Heart right ventricle (tissue), 16 donors: ENCODE measurements at regions not wholly inside any gene's neighbourhood (a gene's known extent, or its start where the extent isn't known, plus 50 kb on each side); places are given as distances from the start of the nearest gene placed in this dataset.

ENCODE experiments used
- ATAC-seq, 8 donors: fragments of 200-7000 bp; cut with Tn5 transposase; one replicate each; pipeline ENCODE4 v1.9.1; 2020; ENCODE audit warnings: mild to moderate bottlenecking in 8 of 8, moderate library complexity in 8 of 8, moderate number of reproducible peaks in 1 of 8
- DNase-seq, 2 donors: peaks; one replicate each; pipeline ENCODE4 v3.0.0-alpha.2; 2020
- H3K27ac ChIP-seq, 10 donors: fragments of 200-600 bp; sonication (generic) in 2 of 10; one replicate each; pipeline versions ENCODE4 v1.5.0 to v1.8.0; 2020 to 2022; ENCODE audit warnings: mild to moderate bottlenecking in 3 of 10
- H3K27me3 ChIP-seq, 7 donors: fragments of 200-600 bp; one replicate each; pipeline ENCODE4 v1.8.0; 2021 to 2022; ENCODE audit warnings: mild to moderate bottlenecking in 2 of 7
- H3K36me3 ChIP-seq, 9 donors: fragments of 200-600 bp; sonication (generic) in 1 of 9; one replicate each; pipeline versions ENCODE4 v1.5.0 to v1.8.0; 2020 to 2022; ENCODE audit warnings: mild to moderate bottlenecking in 2 of 9
- H3K4me1 ChIP-seq, 9 donors: fragments of 200-600 bp; sonication (generic) in 1 of 9; one replicate each; pipeline versions ENCODE4 v1.5.0 to v1.8.0; 2020 to 2022; ENCODE audit warnings: mild to moderate bottlenecking in 4 of 9
- H3K4me3 ChIP-seq, 10 donors: fragments of 200-600 bp; sonication (generic) in 2 of 10; one replicate each; pipeline versions ENCODE4 v1.5.0 to v1.8.0; 2020 to 2022; ENCODE audit warnings: mild to moderate bottlenecking in 7 of 10, moderate library complexity in 2 of 10
- H3K9me3 ChIP-seq, 11 donors: fragments of 200-600 bp in 10 of 11; sonication (generic) in 2 of 11; one replicate each; pipeline versions ENCODE4 v1.5.0 to v1.8.0; 2013 to 2022; ENCODE audit warnings: mild to moderate bottlenecking in 2 of 11, control low read depth in 1 of 11, moderate library complexity in 1 of 11
- whole genome bisulfite sequencing, 2 donors: extraction: QIAGEN DNeasy Blood & Tissue Kit; methylation state at CpG; one replicate each; pipeline ENCODE4 v1.1.7; 2013; ENCODE audit warnings: inconsistent platforms in 1 of 2; 5-methylcytosine and 5-hydroxymethylcytosine counted together
- intact Hi-C, 10 donors: fragments of 100-400 bp; cut with DNase I; formaldehyde crosslinking; loops; one replicate each; pipeline versions ENCODE4 v1.11.1 to v1.14.2; 2022
- TF ChIP-seq, protein P1 (sequence below), 9 donors: fragments of 200-600 bp; sonication (generic) in 2 of 9; IDR thresholded peaks; one replicate each; pipeline versions ENCODE4 v1.5.0 to v1.8.0; 2021 to 2022; ENCODE audit warnings: antibody characterized with exemption in 9 of 9, mild to moderate bottlenecking in 5 of 9, moderate library complexity in 1 of 9
- donor health status: Arrhythmogenic right ventricular cardiomyopathy.
- donor health status: ischemic (EF 13 %, LVEDD 7.1; RV severe dilation, severe dysfunction).
- donor health status: healthy with polysubstance abuse.
- donor health status: DM: no; HTN: yes; CAD: no.
- donor health status: DM: no; HTN: no; CAD: no.
- donor health status: ischemic (EF 25% LVEDD 6.9; RV normal size, moderate dysfunction).
- donor health status: ischemic (EF 25% LVEDD 5.7; RV mildly dilated, moderate dysfunction).
- donor health status: healthy.
- donor health status: DM: yes; HTN: yes; CAD: no.
- donor health status: Ischemic cardiomyopathy.
- donor health status: ischemic (EF 35%, LVEDD 5.7; RV mildly dilated, moderate dysfunction).
- donor health status: nonischemic (EF 11% LVEDD 7.7; RV severe dilation, severe dysfunction).
- donor health status: DM: yes; HTN: yes; CAD: no.
- donor health status: PGD.
- donor health status: ischemic (EF 29% LVEDD 5.4; RV normal size, mild dysfunction).
- donor health status: nonischemic (EF 23%, LVEDD 6.1; RV moderate dilation, normal function).

DNA sequence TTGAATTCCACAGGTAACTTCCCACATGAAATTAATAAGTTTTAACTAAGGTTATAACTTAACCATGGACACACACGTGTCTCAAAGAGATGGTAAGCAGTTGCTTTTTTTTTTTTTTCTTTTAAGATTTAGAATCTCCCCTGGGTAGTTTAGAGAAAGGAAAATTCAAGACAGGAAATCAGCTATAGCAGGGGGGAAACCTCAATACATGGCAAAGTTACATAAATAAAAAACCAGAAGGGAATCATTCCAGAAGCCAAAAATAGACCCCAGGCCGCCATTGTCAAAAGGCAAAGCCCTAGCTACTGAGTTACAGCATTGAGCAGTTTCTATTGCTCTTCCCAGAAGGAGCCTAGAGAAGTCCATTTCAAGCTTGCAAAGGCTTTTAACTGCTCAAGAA, 91.5 kb upstream of the ZNF236 start:
- H3K27ac ChIP-seq: no peak overlapping the region
- intact Hi-C loops: no loop called here
- DNase-seq: no peak
- H3K27me3 ChIP-seq: peaks cover 0 to 14% (median 3%) of the 10 kb centered on the region in 7 donors
- H3K36me3 ChIP-seq: no peaks in the 10 kb centered on the region
- 38% methylated on average over 2 of the region's 2 CpGs for WGBS, 2 donors
- no peaks in the 10 kb centered on the region for H3K4me1 ChIP-seq
- peaks cover 0 to 24% (median 7%) of the 10 kb centered on the region in 11 donors for H3K9me3 ChIP-seq
- H3K4me3 ChIP-seq: no peak overlapping the region
- no peak for ATAC-seq
- TF ChIP-seq, protein P1, sequence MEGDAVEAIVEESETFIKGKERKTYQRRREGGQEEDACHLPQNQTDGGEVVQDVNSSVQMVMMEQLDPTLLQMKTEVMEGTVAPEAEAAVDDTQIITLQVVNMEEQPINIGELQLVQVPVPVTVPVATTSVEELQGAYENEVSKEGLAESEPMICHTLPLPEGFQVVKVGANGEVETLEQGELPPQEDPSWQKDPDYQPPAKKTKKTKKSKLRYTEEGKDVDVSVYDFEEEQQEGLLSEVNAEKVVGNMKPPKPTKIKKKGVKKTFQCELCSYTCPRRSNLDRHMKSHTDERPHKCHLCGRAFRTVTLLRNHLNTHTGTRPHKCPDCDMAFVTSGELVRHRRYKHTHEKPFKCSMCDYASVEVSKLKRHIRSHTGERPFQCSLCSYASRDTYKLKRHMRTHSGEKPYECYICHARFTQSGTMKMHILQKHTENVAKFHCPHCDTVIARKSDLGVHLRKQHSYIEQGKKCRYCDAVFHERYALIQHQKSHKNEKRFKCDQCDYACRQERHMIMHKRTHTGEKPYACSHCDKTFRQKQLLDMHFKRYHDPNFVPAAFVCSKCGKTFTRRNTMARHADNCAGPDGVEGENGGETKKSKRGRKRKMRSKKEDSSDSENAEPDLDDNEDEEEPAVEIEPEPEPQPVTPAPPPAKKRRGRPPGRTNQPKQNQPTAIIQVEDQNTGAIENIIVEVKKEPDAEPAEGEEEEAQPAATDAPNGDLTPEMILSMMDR (IDR thresholded peaks at IDR 0.05): no peak

DNA sequence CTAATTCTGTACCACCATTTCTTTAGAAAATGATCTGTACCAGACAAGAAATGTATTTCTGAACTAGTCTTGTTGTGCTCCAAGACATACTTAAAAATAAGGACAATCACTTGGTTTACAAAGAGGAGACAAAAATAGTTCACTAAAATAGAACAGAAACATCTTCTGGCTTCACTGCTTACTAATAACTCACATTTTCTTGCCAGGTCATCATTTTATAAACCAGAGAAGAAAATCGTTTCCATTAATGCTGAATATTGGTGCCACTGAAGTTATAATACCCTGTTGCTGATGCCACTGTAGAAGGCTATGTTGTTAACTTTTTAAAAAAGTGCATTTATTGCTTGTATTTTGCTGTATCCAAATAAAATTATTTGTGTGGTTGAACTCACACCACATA, 94.8 kb upstream of the ZNF236 start:
- H3K4me3 ChIP-seq: no peak overlapping the region
- DNase-seq (no peak), ATAC-seq (no peak)
- intact Hi-C loops: no loop called here
- H3K27me3 ChIP-seq: peaks cover 0 to 11% (median 0%) of the 10 kb centered on the region in 7 donors
- no peak overlapping the region for H3K27ac ChIP-seq
- 57 to 63% methylated on average over 1 of the region's 1 CpG for WGBS, 2 donors
- no peaks in the 10 kb centered on the region for H3K36me3 ChIP-seq
- no peaks in the 10 kb centered on the region for H3K4me1 ChIP-seq
- TF ChIP-seq, protein P1 (IDR thresholded peaks at IDR 0.05): no peak
- H3K9me3 ChIP-seq: peaks cover 0 to 24% (median 7%) of the 10 kb centered on the region in 11 donors

DNA sequence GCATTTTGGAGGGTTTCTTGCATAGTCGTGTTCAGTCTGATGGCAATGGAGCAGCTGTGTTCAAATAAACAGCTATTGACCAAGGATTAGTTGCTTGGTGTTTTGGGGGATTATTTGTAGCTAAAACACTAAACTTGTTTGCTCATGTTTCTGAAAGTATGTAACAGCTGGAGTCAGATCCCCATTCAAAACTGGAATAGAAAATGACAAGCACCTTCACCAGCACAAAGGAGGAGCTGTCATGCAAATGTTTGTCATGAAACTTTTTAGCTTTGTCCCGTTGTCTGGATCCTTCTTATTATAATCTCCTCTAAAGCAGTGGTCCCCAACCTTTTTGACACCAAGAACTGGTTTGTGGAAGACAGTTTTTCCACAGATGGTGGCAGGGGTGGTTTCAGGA, 96.9 kb upstream of the ZNF236 start:
- Histone ChIP-seq H3K36me3 (no peaks in the 10 kb centered on the region), H3K4me1 (no peaks in the 10 kb centered on the region), H3K9me3 (peaks cover 0 to 24% (median 7%) of the 10 kb centered on the region in 11 donors), H3K4me3 (no peak overlapping the region), H3K27ac (no peak overlapping the region), H3K27me3 (peaks cover 0 to 4% (median 0%) of the 10 kb centered on the region in 7 donors)
- ATAC-seq (no peak), DNase-seq (no peak)
- WGBS, 2 donors: 50 to 64% methylated on average over 2 of the region's 2 CpGs
- TF ChIP-seq, protein P1 (IDR thresholded peaks at IDR 0.05): no peak
- intact Hi-C loops: no loop called here

DNA sequence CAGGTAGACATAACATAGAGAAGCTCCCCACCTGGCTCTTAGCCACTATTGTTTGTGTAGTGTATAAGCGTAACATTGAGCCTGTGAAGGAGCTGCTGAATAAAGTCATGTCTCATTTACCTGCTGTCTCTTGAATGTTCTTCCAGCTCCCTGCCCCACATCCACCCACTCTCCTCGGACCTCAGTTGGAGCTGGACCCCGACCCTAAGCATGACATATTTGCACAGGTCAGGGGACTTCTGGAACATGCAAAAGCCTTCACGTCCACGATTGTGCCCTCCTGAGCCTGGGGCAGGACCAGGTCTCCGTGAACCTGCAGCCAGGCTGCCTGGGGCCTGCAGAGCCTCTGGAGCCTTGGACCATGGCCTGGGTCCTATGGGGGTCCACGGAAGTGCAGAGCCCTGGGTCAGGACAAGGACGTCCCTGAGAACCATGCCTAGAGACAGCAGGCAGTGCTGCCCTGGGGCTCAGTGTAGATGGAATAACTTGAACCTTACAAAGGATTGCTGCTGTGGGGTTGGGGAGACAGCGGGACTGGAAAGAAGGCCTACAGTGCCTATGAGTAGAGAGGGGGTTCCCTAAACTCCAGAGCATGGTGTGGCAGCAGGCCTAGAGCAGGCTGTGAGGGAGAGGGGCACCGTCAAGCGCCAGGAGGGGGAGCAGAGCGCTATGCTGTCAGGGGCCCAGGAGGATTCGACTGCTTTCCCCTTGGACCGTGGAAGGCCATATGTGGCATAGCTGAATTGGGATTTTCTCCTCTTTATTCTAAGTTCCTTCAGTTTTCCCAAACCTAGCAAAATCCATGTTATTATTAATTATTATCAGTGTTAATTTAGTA, 99.9 kb upstream of the ZNF236 start:
- Histone ChIP-seq H3K27me3 (peaks cover 0 to 4% (median 0%) of the 10 kb centered on the region in 7 donors), H3K4me3 (no peak overlapping the region), H3K4me1 (no peaks in the 10 kb centered on the region), H3K27ac (no peak overlapping the region), H3K36me3 (no peaks in the 10 kb centered on the region), H3K9me3 (no peaks in the 10 kb centered on the region)
- WGBS, 2 donors: 90 to 91% methylated on average over 14 of the region's 14 CpGs
- DNase-seq (no peak), ATAC-seq (no peak)
- TF ChIP-seq, protein P1 (IDR thresholded peaks at IDR 0.05): no peak
- intact Hi-C loops: no loop called here
